Endothelial cell (in vitro differentiated cells): ENCODE measurements at regions not wholly inside any gene's neighbourhood (a gene's known extent, or its start where the extent isn't known, plus 50 kb on each side); places are given as distances from the start of the nearest gene placed in this dataset.

Experiments used
- DNase-seq: peaks from one replicate; pipeline ENCODE4 v3.0.0; 2021; ENCODE audit warnings: low spot score
- H3K27ac Mint-ChIP-seq: one replicate; pipeline ENCODE4 v1.8.0; 2021; ENCODE audit warnings: mixed read lengths, inconsistent platforms; ENCODE audit not compliant: unreplicated experiment
- H3K27me3 Mint-ChIP-seq: one replicate; pipeline ENCODE4 v1.8.0; 2021; ENCODE audit warnings: mild to moderate bottlenecking, moderate library complexity, mixed read lengths, inconsistent platforms; ENCODE audit not compliant: unreplicated experiment
- H3K36me3 Mint-ChIP-seq: one replicate; pipeline ENCODE4 v1.8.0; 2021; ENCODE audit warnings: mild to moderate bottlenecking, low read depth, mixed read lengths, inconsistent platforms; ENCODE audit not compliant: unreplicated experiment
- H3K4me1 Mint-ChIP-seq: one replicate; pipeline ENCODE4 v1.8.0; 2021; ENCODE audit warnings: mild to moderate bottlenecking, mixed read lengths, inconsistent platforms; ENCODE audit not compliant: unreplicated experiment
- H3K4me3 Mint-ChIP-seq: one replicate; pipeline ENCODE4 v1.8.0; 2021; ENCODE audit warnings: mild to moderate bottlenecking, mixed read lengths, inconsistent platforms; ENCODE audit not compliant: unreplicated experiment
- H3K9me3 Mint-ChIP-seq: one replicate; pipeline ENCODE4 v1.8.0; 2021; ENCODE audit warnings: mixed read lengths, inconsistent platforms; ENCODE audit not compliant: unreplicated experiment
- TF ChIP-seq, protein P1 (sequence below): fragments of 200-600 bp; sonication (generic); IDR thresholded peaks from one replicate; pipeline ENCODE4 v1.5.0; 2021; ENCODE audit warnings: antibody characterized with exemption; ENCODE audit not compliant: unreplicated experiment

DNA sequence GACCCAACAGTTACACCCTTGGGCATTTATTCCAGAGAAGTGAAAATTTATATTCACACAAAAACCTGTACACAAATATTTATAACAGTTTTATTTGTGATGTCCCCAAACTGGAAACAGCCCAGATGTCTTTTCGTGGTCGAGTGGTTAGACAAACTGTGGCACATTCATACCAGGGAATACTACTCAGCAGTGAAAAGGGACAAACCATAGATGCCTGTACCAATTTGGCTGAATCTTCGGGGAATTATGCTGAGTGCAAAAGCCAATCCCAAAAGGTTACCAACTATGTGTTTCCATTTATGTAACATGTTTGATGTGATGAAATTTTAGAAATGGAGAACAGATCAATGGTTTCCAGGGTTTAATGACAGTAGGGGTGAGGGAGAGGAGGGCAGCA is 154.3 kb downstream of the GLI2 start:
- H3K4me1 Mint-ChIP-seq, result peaks cover 11% of the 10 kb centered on the region
- no peak overlapping the region for H3K27ac Mint-ChIP-seq
- no peaks in the 10 kb centered on the region for H3K36me3 Mint-ChIP-seq
- TF ChIP-seq, protein P1, sequence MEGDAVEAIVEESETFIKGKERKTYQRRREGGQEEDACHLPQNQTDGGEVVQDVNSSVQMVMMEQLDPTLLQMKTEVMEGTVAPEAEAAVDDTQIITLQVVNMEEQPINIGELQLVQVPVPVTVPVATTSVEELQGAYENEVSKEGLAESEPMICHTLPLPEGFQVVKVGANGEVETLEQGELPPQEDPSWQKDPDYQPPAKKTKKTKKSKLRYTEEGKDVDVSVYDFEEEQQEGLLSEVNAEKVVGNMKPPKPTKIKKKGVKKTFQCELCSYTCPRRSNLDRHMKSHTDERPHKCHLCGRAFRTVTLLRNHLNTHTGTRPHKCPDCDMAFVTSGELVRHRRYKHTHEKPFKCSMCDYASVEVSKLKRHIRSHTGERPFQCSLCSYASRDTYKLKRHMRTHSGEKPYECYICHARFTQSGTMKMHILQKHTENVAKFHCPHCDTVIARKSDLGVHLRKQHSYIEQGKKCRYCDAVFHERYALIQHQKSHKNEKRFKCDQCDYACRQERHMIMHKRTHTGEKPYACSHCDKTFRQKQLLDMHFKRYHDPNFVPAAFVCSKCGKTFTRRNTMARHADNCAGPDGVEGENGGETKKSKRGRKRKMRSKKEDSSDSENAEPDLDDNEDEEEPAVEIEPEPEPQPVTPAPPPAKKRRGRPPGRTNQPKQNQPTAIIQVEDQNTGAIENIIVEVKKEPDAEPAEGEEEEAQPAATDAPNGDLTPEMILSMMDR, result no peak
- no peak for DNase-seq
- H3K27me3 Mint-ChIP-seq, result peaks cover 2% of the 10 kb centered on the region
- H3K4me3 Mint-ChIP-seq, result no peak overlapping the region
- H3K9me3 Mint-ChIP-seq, result no peaks in the 10 kb centered on the region

DNA sequence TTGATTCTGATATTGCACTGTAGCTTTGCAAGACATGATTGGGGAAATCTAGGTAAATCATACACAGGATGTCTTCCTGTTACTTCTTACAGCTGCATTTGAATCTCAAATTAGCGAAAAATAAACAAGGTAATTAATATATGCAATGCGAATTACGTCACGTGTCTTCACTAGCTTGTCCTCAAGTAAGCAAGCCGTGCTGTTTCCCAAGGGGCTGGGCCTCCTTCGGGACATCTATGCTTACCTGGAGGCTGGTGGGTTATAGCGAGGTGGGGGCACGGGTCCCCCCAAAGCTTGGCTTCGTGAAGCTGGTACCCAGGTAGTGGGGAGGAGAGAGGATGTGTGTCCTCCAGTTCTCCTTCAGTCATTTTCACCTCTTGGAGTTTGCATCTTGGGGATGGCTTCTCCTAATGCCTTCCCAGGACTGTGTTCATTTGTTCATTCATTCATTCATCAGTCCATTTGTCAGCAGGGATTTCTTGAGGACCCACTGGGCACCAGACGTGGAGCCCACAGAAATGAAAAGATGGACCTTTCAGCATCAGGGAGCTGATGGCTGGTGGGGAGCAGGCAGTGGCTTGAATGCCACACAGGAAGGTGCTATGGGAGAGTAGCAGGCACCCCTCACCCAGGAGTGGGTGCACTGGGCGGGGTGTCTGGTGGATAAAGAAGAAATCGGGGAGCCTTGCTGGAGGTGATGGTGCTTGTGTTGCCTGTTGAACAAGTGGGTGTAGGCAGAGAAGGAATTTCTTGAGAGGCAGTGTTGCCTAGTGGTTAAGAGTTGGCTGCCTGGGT is 155.1 kb downstream of the GLI2 start:
- Mint-ChIP-seq H3K27me3 (peaks cover 2% of the 10 kb centered on the region), H3K36me3 (no peaks in the 10 kb centered on the region), H3K4me3 (no peak overlapping the region), H3K4me1 (peaks cover 14% of the 10 kb centered on the region), H3K9me3 (no peaks in the 10 kb centered on the region), H3K27ac (no peak overlapping the region)
- TF ChIP-seq, protein P1, result no peak
- DNase-seq, result no peak

DNA sequence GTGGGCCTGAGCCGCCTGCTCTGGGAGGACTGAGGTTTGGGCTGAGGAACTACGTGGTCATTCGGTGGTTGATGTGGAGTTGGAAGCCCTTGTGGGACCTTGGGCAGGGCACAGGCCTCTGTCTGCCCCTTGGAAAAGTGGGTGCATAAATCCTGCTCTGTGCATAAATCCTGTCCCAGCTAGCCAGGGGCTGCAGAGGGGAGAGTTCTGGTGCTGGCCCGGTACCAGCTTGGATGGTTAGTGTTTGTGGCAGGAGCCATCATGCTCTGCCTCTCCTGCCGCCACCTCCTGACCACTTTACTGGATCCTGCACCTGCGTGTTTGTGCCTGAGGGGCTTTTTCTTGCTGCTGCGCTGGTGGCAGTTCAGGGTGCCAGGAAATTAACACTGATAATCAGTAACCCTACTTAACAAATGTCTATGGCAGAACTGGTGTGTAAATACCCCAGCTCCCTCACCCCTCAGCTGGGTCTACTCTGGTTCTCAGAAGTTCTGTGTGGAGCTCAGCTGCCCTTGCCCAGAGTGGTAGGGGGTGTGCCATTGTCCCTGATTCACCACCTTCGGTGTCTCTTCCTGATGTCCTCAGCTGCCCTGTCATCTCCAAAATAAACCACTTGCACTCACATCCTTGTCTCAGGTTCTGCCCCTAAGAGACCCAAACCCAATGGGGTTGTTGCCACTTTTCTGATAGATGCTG is 156.8 kb downstream of the GLI2 start:
- no peak overlapping the region for H3K4me3 Mint-ChIP-seq
- no peak overlapping the region for H3K27ac Mint-ChIP-seq
- H3K27me3 Mint-ChIP-seq, result peaks cover under 1% of the 10 kb centered on the region
- no peaks in the 10 kb centered on the region for H3K36me3 Mint-ChIP-seq
- TF ChIP-seq, protein P1, result no peak
- peaks cover 14% of the 10 kb centered on the region for H3K4me1 Mint-ChIP-seq
- H3K9me3 Mint-ChIP-seq, result no peaks in the 10 kb centered on the region
- DNase-seq, result no peak

DNA sequence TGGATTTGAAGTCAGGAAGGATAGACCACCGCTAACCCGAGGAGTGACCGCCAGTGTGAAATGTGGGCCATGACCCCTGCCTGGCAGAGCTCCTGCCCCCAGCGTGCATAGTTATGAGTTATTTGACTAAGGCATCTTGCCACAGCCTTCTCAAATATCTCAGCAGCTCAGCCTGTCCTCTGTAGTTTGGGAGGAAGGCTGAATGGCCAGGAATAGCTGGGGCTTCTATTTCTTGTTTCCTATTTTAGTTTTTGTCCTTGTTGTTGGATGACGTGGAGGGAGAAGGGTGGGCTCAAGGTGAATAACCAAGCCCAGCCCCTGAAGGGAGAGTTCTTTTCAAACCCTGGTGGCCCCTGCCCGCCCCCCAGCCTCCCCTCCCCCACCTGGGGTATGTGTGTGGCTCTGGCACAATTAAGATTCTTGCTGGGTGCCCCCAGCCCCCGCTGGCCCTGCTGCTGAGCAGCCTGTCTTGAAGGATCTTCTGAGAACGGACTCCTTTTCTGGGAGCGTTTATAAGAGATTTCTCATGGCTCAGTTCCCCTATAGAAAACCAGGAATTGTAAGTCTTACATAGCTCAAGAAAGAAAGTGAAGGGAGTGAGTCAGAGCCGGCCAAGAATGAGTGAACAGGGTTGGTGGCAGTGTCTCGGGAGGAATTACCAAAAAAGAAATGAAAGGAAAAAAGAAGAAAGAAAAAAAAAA is 157.4 kb downstream of the GLI2 start:
- TF ChIP-seq, protein P1, result no peak
- H3K4me3 Mint-ChIP-seq, result no peak overlapping the region
- no peaks in the 10 kb centered on the region for H3K36me3 Mint-ChIP-seq
- H3K9me3 Mint-ChIP-seq, result no peaks in the 10 kb centered on the region
- H3K27ac Mint-ChIP-seq, result peak overlapping the region; percentile 43
- no peaks in the 10 kb centered on the region for H3K27me3 Mint-ChIP-seq
- DNase-seq, result no peak
- H3K4me1 Mint-ChIP-seq, result peaks cover 14% of the 10 kb centered on the region
